Activated B cell treated with CpG ODN at 0.5 μM for 24 hours (primary cell): ENCODE measurements at regions not wholly inside any gene's neighbourhood (a gene's known extent, or its start where the extent isn't known, plus 50 kb on each side); places are given as distances from the start of the nearest gene placed in this dataset.

Source experiments
- ATAC-seq: fragments of 200-7000 bp; cut with Tn5 transposase; one replicate; pipeline ENCODE4 v1.10.0; 2021; ENCODE audit warnings: low read depth, mild to moderate bottlenecking, moderate library complexity
- CTCF ChIA-PET: fragments of 350-600 bp; sonication (Branson Sonifier 250); formaldehyde crosslinking; loops from one replicate; lab custom pipeline; 2021; ENCODE audit warnings: antibody characterized with exemption; lab: Charles Lee
- POLR2A ChIA-PET: fragments of 350-600 bp; sonication (Branson Sonifier 250); formaldehyde crosslinking; loops from one replicate; lab custom pipeline; 2021; ENCODE audit warnings: antibody characterized with exemption; lab: Charles Lee
- DNase-seq: peaks from one replicate; pipeline ENCODE4 v3.0.0; 2022
- H3K27ac Mint-ChIP-seq: one replicate; pipeline ENCODE4 v1.8.0; 2020; ENCODE audit warnings: mixed read lengths
- H3K27me3 Mint-ChIP-seq: one replicate; pipeline ENCODE4 v1.8.0; 2021; ENCODE audit warnings: mixed read lengths
- H3K36me3 Mint-ChIP-seq: one replicate; pipeline ENCODE4 v1.8.0; 2021; ENCODE audit warnings: low read depth, mixed read lengths
- H3K4me1 Mint-ChIP-seq: one replicate; pipeline ENCODE4 v1.8.0; 2021; ENCODE audit warnings: mixed read lengths
- H3K4me3 Mint-ChIP-seq: one replicate; pipeline ENCODE4 v1.8.0; 2020; ENCODE audit warnings: mild to moderate bottlenecking, mixed read lengths
- H3K9me3 Mint-ChIP-seq: one replicate; pipeline ENCODE4 v1.8.0; 2020; ENCODE audit warnings: mixed read lengths
- CTCF ChIP-seq: fragments of 200-600 bp; IDR thresholded peaks from one replicate; pipeline ENCODE4 v1.8.0; 2022; ENCODE audit warnings: antibody characterized with exemption, mild to moderate bottlenecking
- intact Hi-C: fragments of 100-400 bp; cut with micrococcal nuclease; formaldehyde crosslinking; loops from one replicate; pipeline ENCODE4 v1.15.1; 2024

GRCh38 chr2:14189929-14190328 lies 442.6 kb upstream of the LRATD1 start:
- ChIA-PET POLR2A (no interaction called here), CTCF (no interaction called here)
- peaks cover 2% of the 10 kb centered on the region for H3K9me3 Mint-ChIP-seq
- H3K27me3 Mint-ChIP-seq: no peaks in the 10 kb centered on the region
- no peaks in the 10 kb centered on the region for H3K36me3 Mint-ChIP-seq
- H3K4me3 Mint-ChIP-seq: no peak overlapping the region
- TF ChIP-seq CTCF: no peak
- intact Hi-C loops: no loop called here
- DNase-seq (no peak), ATAC-seq (no peak)
- no peaks in the 10 kb centered on the region for H3K4me1 Mint-ChIP-seq
- H3K27ac Mint-ChIP-seq: no peak overlapping the region

GRCh38 chr2:14194233-14194632 lies 438.3 kb upstream of the LRATD1 start:
- intact Hi-C loops: no loop called here
- peaks cover 4% of the 10 kb centered on the region for H3K9me3 Mint-ChIP-seq
- CTCF ChIA-PET: no interaction called here

GRCh38 chr2:14197293-14197692 lies 435.2 kb upstream of the LRATD1 start:
- no peak for ATAC-seq
- Mint-ChIP-seq H3K27me3 (no peaks in the 10 kb centered on the region), H3K9me3 (peaks cover 3% of the 10 kb centered on the region), H3K4me3 (no peak overlapping the region), H3K27ac (no peak overlapping the region), H3K36me3 (no peaks in the 10 kb centered on the region), H3K4me1 (no peaks in the 10 kb centered on the region)
- ChIA-PET POLR2A (no interaction called here), CTCF (no interaction called here)
- intact Hi-C loops: no loop called here
- no peak for TF ChIP-seq CTCF
- DNase-seq: no peak

More at GRCh38 chr2:14194233-14194632, 438.3 kb upstream of the LRATD1 start:
- Mint-ChIP-seq H3K36me3 (no peaks in the 10 kb centered on the region), H3K4me3 (no peak overlapping the region), H3K27ac (no peak overlapping the region), H3K27me3 (no peaks in the 10 kb centered on the region), H3K4me1 (no peaks in the 10 kb centered on the region)
- no peak for TF ChIP-seq CTCF
- DNase-seq (no peak), ATAC-seq (no peak)
- POLR2A ChIA-PET: no interaction called here

DNA sequence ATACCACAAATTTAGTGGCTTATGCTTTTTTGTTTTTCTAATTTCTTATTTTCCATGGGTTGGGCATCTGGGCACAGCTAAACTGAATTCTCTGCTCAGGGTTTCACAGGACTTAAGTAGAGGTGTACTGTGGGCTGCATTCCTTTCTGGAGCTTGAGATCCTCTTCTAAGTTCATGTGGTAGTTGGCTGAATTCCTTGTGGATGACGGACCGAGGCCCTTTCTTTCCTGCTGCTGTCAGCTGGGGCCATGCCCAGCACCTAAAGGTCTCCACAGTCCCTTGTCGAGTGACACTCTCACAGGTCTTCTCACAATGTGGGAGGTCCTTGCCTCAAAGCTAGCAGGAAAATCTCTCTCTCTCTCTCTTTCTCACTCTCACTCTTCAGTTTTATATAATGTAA lies 433.5 kb upstream of the LRATD1 start:
- no peak for TF ChIP-seq CTCF
- Mint-ChIP-seq H3K4me1 (no peaks in the 10 kb centered on the region), H3K4me3 (no peak overlapping the region), H3K36me3 (no peaks in the 10 kb centered on the region), H3K9me3 (peaks cover 4% of the 10 kb centered on the region), H3K27ac (no peak overlapping the region), H3K27me3 (no peaks in the 10 kb centered on the region)
- ATAC-seq (no peak), DNase-seq (no peak)
- intact Hi-C loops: no loop called here
- POLR2A ChIA-PET: no interaction called here
- CTCF ChIA-PET: no interaction called here

DNA sequence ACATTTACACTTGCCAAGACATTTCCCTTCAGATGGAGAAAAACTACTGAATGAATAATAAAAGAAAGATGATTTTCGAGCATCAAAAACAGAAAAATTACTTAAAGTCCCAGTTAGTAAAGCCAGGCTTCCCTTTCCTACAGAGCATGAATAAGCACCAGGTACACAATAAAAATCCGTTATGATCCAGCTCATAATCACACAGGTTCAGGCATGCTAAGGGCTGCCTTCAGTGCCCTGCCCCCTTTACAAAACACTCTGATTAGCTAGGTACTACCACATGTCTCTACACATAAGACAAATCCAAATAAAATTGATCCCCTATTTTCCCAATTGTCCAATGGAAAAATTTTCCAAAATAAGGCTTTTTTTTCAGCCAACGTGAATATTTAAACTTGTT lies 413.2 kb upstream of the LRATD1 start:
- DNase-seq (no peak), ATAC-seq (no peak)
- ChIA-PET POLR2A (no interaction called here), CTCF (no interaction called here)
- Mint-ChIP-seq H3K9me3 (peaks cover 9% of the 10 kb centered on the region), H3K4me1 (no peaks in the 10 kb centered on the region), H3K4me3 (no peak overlapping the region), H3K36me3 (no peaks in the 10 kb centered on the region), H3K27me3 (no peaks in the 10 kb centered on the region), H3K27ac (no peak overlapping the region)
- no peak for TF ChIP-seq CTCF
- intact Hi-C loops: no loop called here
